Mesenchymal stem cell (in vitro differentiated cells and primary cell): ENCODE measurements at regions not wholly inside any gene's neighbourhood (a gene's known extent, or its start where the extent isn't known, plus 50 kb on each side); places are given as distances from the start of the nearest gene placed in this dataset.

ENCODE experiments used
- DNase-seq: peaks from one replicate; pipeline ENCODE4 v3.0.0-alpha.2; 2013
- H2AFZ ChIP-seq: one replicate; pipeline ENCODE4 v1.6.1; 2013; ENCODE audit warnings: low read depth, mild to moderate bottlenecking, control low read depth, inconsistent platforms, low read length, moderate library complexity
- H2AK5ac ChIP-seq: 2 replicates; pipeline ENCODE4 v1.6.1; 2013; ENCODE audit warnings: low read length, moderate library complexity, mild to moderate bottlenecking, inconsistent platforms; ENCODE audit not compliant: severe bottlenecking
- H2BK120ac ChIP-seq: one replicate; pipeline ENCODE4 v1.6.1; 2013; ENCODE audit warnings: low read depth, mild to moderate bottlenecking, inconsistent platforms, low read length, moderate library complexity
- H2BK12ac ChIP-seq, 2 experiments: one replicate each; pipeline ENCODE4 v1.6.1; 2013; ENCODE audit warnings: inconsistent platforms in 2 of 2, low read length in 2 of 2, mild to moderate bottlenecking in 2 of 2, moderate library complexity in 2 of 2, control low read depth in 1 of 2
- H2BK15ac ChIP-seq: one replicate; pipeline ENCODE4 v1.6.1; 2013; ENCODE audit warnings: mild to moderate bottlenecking, low read depth, inconsistent platforms; ENCODE audit not compliant: poor library complexity, severe bottlenecking
- H2BK5ac ChIP-seq: 2 replicates; pipeline ENCODE4 v1.6.1; 2013; ENCODE audit warnings: low read depth, mild to moderate bottlenecking, low read length, control low read depth, inconsistent platforms; ENCODE audit not compliant: poor library complexity, severe bottlenecking
- H3K14ac ChIP-seq, 2 experiments: one replicate each; pipeline ENCODE4 v1.6.1; 2013; ENCODE audit warnings: inconsistent platforms in 2 of 2, low read length in 2 of 2, control low read depth in 1 of 2, mild to moderate bottlenecking in 1 of 2, moderate library complexity in 1 of 2
- H3K18ac ChIP-seq, 2 experiments: one replicate each; pipeline ENCODE4 v1.6.1; 2013; ENCODE audit warnings: inconsistent platforms in 2 of 2, low read length in 2 of 2, control low read depth in 1 of 2, low read depth in 1 of 2, mild to moderate bottlenecking in 1 of 2
- H3K23ac ChIP-seq, 2 experiments: one replicate each; pipeline ENCODE4 v1.6.1; 2013; ENCODE audit warnings: inconsistent platforms in 2 of 2, low read length in 2 of 2, mild to moderate bottlenecking in 2 of 2, moderate library complexity in 2 of 2, control low read depth in 1 of 2
- H3K27ac ChIP-seq: 2 replicates; pipeline ENCODE4 v1.5.1; 2013; ENCODE audit warnings: mild to moderate bottlenecking, moderate library complexity, low read length, control low read depth, inconsistent platforms; ENCODE audit not compliant: poor library complexity, severe bottlenecking
- H3K27me3 ChIP-seq, 2 experiments: 2 replicates each; pipeline versions ENCODE4 v1.6.1 to v1.7.0; 2013; ENCODE audit warnings: low read length in 2 of 2, mild to moderate bottlenecking in 2 of 2, moderate library complexity in 2 of 2, control low read depth in 1 of 2, inconsistent platforms in 1 of 2; ENCODE audit not compliant: control insufficient read depth in 1 of 2, insufficient read depth in 1 of 2
- H3K36me3 ChIP-seq, 2 experiments: 2 replicates each; pipeline versions ENCODE4 v1.6.1 to v1.7.0; 2013; ENCODE audit warnings: low read length in 2 of 2, control low read depth in 1 of 2, inconsistent platforms in 1 of 2, low read depth in 1 of 2, mild to moderate bottlenecking in 1 of 2; ENCODE audit not compliant: insufficient read depth in 2 of 2, control insufficient read depth in 1 of 2
- H3K4ac ChIP-seq, 2 experiments: one replicate each; pipeline ENCODE4 v1.6.1; 2013; ENCODE audit warnings: inconsistent platforms in 2 of 2, low read length in 2 of 2, mild to moderate bottlenecking in 2 of 2, moderate library complexity in 2 of 2, control low read depth in 1 of 2, low read depth in 1 of 2
- H3K4me1 ChIP-seq: 2 replicates; pipeline ENCODE4 v1.6.1; 2013; ENCODE audit warnings: low read depth, low read length, control low read depth; ENCODE audit not compliant: control insufficient read depth, insufficient read depth
- H3K4me2 ChIP-seq: 2 replicates; pipeline ENCODE4 v1.6.1; 2013; ENCODE audit warnings: low read length, mild to moderate bottlenecking, inconsistent platforms; ENCODE audit not compliant: poor library complexity, severe bottlenecking
- H3K4me3 ChIP-seq, 2 experiments: 2 replicates each; pipeline versions ENCODE4 v1.5.1 to v1.7.0; 2013; ENCODE audit warnings: low read length in 2 of 2, mild to moderate bottlenecking in 2 of 2, control low read depth in 1 of 2, low read depth in 1 of 2; ENCODE audit not compliant: insufficient read depth in 1 of 2
- H3K79me1 ChIP-seq: replicated peaks from 2 replicates; pipeline ENCODE4 v1.6.1; 2013; ENCODE audit warnings: mild to moderate bottlenecking, control low read depth, low read length, inconsistent platforms; ENCODE audit not compliant: poor library complexity, severe bottlenecking
- H3K9ac ChIP-seq: 2 replicates; pipeline ENCODE4 v1.7.0; 2013; ENCODE audit warnings: mild to moderate bottlenecking, low read length, moderate library complexity
- H3K9me3 ChIP-seq: 2 replicates; pipeline ENCODE4 v1.7.0; 2013; ENCODE audit warnings: mild to moderate bottlenecking, low read length; ENCODE audit not compliant: control insufficient read depth
- H4K8ac ChIP-seq: one replicate; pipeline ENCODE4 v1.6.1; 2013; ENCODE audit warnings: inconsistent platforms, mild to moderate bottlenecking, low read length, moderate library complexity
- H4K91ac ChIP-seq: one replicate; pipeline ENCODE4 v1.6.1; 2013; ENCODE audit warnings: mild to moderate bottlenecking, low read length, inconsistent platforms
- WGBS: methylation state at CpG from one replicate; pipeline ENCODE4 v1.1.7; 2013; ENCODE audit warnings: mixed read lengths; 5-methylcytosine and 5-hydroxymethylcytosine counted together

DNA sequence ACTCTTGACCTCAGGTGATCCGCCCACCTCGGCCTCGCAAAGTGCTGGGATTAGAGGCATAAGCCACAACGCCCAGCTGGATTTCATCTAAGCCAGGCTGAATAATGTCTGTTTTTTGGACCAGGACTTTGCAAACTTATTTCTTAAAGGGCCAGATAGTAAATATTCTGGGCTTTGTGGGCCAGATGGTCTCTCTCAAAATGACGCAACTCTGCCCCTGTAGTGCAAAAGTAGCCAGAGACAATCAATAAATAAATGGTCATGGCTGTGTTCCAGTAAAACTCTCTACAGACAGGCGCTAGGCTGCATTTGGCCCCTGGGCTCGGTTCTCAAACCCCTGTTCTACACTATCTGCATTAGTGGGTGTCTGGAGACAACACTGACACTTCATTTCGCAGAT lies 121.9 kb upstream of the CDH13 start:
- Histone ChIP-seq H2BK12ac (no peak overlapping the region), H3K4ac (no peak overlapping the region), H3K79me1 (no peaks in the 10 kb centered on the region), H3K18ac (no peak overlapping the region), H3K27ac (no peak overlapping the region), H3K14ac (no peak overlapping the region), H3K9ac (no peak overlapping the region), H2AK5ac (no peak overlapping the region), H3K27me3 (peaks cover 2 to 24% of the 10 kb centered on the region in 2 experiments), H3K4me3 (no peak overlapping the region), H2AFZ (no peak overlapping the region), H3K4me2 (no peak overlapping the region), H2BK15ac (no peak overlapping the region), H4K8ac (no peak overlapping the region), H3K4me1 (no peaks in the 10 kb centered on the region), H3K23ac (no peak overlapping the region), H2BK5ac (no peak overlapping the region), H3K9me3 (peaks cover 11% of the 10 kb centered on the region), H3K36me3 (no peaks in the 10 kb centered on the region), H2BK120ac (no peak overlapping the region), H4K91ac (no peak overlapping the region)
- 60% methylated on average over 8 of the region's 8 CpGs for WGBS
- DNase-seq, result no peak

DNA sequence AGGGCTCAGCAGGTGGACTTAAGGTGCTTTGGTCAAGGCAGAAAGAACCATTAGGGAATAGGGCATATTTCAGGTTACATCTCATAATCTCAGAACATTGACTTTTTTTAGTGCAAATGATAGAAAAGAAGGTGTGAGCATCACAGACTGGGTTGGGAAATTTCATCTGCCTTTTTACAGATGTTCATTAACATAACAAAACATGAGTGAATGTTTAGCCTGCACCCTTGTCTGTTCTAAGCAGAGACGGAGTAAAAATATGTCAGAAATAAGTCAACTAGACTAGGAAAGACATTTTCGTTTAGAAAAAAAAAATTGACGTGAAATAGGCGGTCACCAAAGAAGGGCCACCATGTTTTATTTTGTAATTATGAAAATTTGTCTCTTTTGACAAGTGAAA lies 127.5 kb upstream of the CDH13 start:
- H3K27ac ChIP-seq, result no peak overlapping the region

DNA sequence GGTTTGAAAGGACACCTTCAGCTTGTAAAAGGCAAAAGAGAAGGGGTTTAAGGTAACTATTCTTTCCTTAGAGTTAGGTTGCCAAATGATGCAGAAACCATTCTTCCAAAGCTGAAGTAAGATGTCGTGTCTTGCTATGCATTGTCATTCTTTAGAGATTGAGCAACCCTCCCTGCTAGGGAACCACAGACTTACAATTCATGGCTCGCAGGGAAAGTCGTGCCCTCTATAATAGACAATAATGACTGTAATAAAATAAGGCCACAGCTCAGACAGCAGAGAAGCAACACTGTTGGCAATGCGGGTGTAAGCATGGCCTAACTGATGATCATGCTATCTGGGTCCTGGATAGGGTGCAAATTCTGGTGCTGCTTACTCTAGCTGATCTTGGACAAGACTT lies 129.6 kb upstream of the CDH13 start:
- no peak overlapping the region for H3K23ac ChIP-seq
- no peak overlapping the region for H4K8ac ChIP-seq
- H2BK15ac ChIP-seq, result no peak overlapping the region
- no peak for DNase-seq
- H3K4me3 ChIP-seq, result no peak overlapping the region
- H3K36me3 ChIP-seq, result no peaks in the 10 kb centered on the region
- no peaks in the 10 kb centered on the region for H3K9me3 ChIP-seq
- H3K18ac ChIP-seq, result no peak overlapping the region
- H3K27me3 ChIP-seq, result peaks cover 0 to 7% of the 10 kb centered on the region in 2 experiments
- H3K9ac ChIP-seq, result no peak overlapping the region
- no peaks in the 10 kb centered on the region for H3K4me1 ChIP-seq
- no peak overlapping the region for H2AK5ac ChIP-seq
- H3K27ac ChIP-seq, result no peak overlapping the region
- H2BK5ac ChIP-seq, result no peak overlapping the region
- H2AFZ ChIP-seq, result no peak overlapping the region
- H3K4ac ChIP-seq, result no peak overlapping the region
- no peak overlapping the region for H3K4me2 ChIP-seq
- WGBS, result 64% methylated on average over 4 of the region's 4 CpGs
- no peak overlapping the region for H4K91ac ChIP-seq
- no peak overlapping the region for H2BK120ac ChIP-seq
- no peak overlapping the region for H2BK12ac ChIP-seq
- no peaks in the 10 kb centered on the region for H3K79me1 ChIP-seq
- no peak overlapping the region for H3K14ac ChIP-seq

More for the DNA sequence above, 127.5 kb upstream of the CDH13 start:
- Histone ChIP-seq H3K4me1 (no peaks in the 10 kb centered on the region), H3K4me3 (no peak overlapping the region), H3K14ac (no peak overlapping the region), H2BK5ac (no peak overlapping the region), H3K79me1 (no peaks in the 10 kb centered on the region), H2AFZ (no peak overlapping the region), H3K27me3 (peaks cover 2 to 16% of the 10 kb centered on the region in 2 experiments), H3K9ac (no peak overlapping the region), H3K36me3 (no peaks in the 10 kb centered on the region), H2AK5ac (no peak overlapping the region), H3K18ac (no peak overlapping the region), H3K4ac (no peak overlapping the region), H3K4me2 (no peak overlapping the region), H4K8ac (no peak overlapping the region), H4K91ac (no peak overlapping the region), H2BK120ac (no peak overlapping the region), H2BK15ac (no peak overlapping the region), H3K9me3 (no peaks in the 10 kb centered on the region), H3K23ac (no peak overlapping the region), H2BK12ac (no peak overlapping the region)
- WGBS, result 89% methylated on average over 4 of the region's 4 CpGs
- DNase-seq, result no peak

DNA sequence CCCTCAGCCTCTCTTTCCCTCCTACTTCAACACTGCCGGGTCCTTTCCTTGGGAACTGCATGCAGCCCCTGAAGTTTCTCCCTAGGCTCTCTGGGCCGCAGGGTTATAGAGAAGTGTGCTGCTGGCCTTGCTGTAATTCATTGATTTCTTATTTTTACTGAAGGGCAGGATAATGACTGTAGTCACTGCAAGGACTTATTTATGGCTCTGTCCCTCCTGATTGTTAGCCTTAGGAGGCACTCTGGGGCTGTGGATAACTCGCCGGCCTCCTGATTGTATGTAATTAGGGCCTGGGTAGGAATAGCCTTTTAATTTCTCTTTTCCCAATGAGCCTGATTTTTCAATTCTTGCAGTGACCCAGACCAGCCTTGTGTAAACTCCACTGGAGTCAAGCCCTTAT lies 138.3 kb upstream of the CDH13 start:
- WGBS, result 78% methylated on average over 4 of the region's 4 CpGs
- no peak overlapping the region for H3K27ac ChIP-seq

More for the DNA sequence above, 138.3 kb upstream of the CDH13 start:
- Histone ChIP-seq H3K23ac (no peak overlapping the region), H3K18ac (no peak overlapping the region), H2AFZ (no peak overlapping the region), H3K9ac (no peak overlapping the region), H2BK12ac (no peak overlapping the region), H3K4me1 (no peaks in the 10 kb centered on the region), H3K4me2 (no peak overlapping the region), H2BK5ac (no peak overlapping the region), H3K79me1 (no peaks in the 10 kb centered on the region), H3K9me3 (no peaks in the 10 kb centered on the region), H3K36me3 (no peaks in the 10 kb centered on the region), H3K14ac (no peak overlapping the region), H3K4ac (no peak overlapping the region), H3K27me3 (peaks cover 0 to 6% of the 10 kb centered on the region in 2 experiments), H2AK5ac (no peak overlapping the region), H4K91ac (no peak overlapping the region), H3K4me3 (no peak overlapping the region), H4K8ac (no peak overlapping the region), H2BK120ac (no peak overlapping the region), H2BK15ac (no peak overlapping the region)
- DNase-seq, result no peak
